Right lobe of liver (tissue), 4 donors: ENCODE measurements at regions not wholly inside any gene's neighbourhood (a gene's known extent, or its start where the extent isn't known, plus 50 kb on each side); places are given as distances from the start of the nearest gene placed in this dataset.

Source experiments
- CTCF ChIP-seq, 4 donors: fragments of 200-600 bp in 3 of 4; fragments of 450-650 bp in 1 of 4; IDR thresholded peaks; one replicate each; pipeline versions ENCODE4 v1.5.1 to v1.8.0; 2016 to 2022; ENCODE audit warnings: antibody characterized with exemption in 4 of 4, mild to moderate bottlenecking in 2 of 4
- POLR2A ChIP-seq: fragments of 450-650 bp; IDR thresholded peaks from one replicate; pipeline ENCODE4 v1.6.1; 2017; ENCODE audit warnings: antibody characterized with exemption, mild to moderate bottlenecking
- donor health status: DM: no; HTN: no; CAD: no.
- donor health status: DM: no; HTN: no; CAD: no.
- donor health status: DM: no; HTN: yes; CAD: no.

DNA sequence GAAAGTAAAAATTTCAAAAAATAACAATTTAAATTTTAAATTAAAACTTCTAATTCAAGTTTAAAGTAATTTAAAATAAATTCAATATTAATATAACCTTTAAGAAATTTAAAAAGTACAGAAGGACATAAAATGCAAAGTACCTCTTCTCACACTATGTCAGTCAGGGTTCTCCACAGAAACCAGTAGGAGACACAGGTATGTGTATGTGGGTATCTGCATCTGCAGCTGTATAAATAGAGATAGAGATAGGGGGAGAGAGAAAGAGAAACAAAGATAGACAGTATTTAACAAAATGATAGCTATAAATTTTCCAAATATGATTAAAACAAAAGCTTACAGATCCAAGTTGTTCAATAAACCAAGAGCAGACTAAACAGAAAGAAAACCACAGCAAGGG, 190.8 kb downstream of the ERMARD start:
- TF ChIP-seq CTCF (IDR thresholded peaks at IDR 0.05) (no peak), POLR2A (no peak)
